ENCODE measurements at regions not wholly inside any gene's neighbourhood (a gene's known extent, or its start where the extent isn't known, plus 50 kb on each side); places are given as distances from the start of the nearest gene placed in this dataset.

DNA sequence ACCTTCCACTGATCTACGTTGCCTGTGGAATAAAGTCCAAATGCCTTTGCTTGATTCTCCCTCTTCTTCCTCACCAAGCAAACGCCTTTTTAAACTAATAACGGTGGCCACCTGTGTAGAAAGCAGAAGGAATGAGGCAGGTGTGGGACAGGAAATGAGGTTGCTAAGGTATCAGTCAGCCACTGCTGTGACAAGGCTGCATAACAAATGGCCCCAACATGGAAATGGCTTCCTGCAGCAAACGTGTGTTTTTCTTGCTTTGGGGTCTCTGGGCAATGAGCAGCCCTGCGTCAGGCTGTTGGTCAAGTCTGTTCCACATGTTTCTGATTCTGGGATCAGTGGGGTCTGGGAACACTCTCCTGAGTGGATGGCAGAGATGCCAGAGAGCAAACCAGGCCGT is 56.0 kb upstream of the EN2 start:
- no peaks in the 10 kb centered on the region for H3K36me3 ChIP-seq
- intact Hi-C loops (cut with DNase I) = no loop called here
- no peaks in the 10 kb centered on the region for H3K4me1 ChIP-seq (ENCODE audit: insufficient read depth)
- WGBS, 3 donors = 53 to 66% (median 58%) methylated on average over 6 of the region's 6 CpGs
- H3K27ac ChIP-seq = no peak overlapping the region
- no peak for DNase-seq
- H3K27me3 ChIP-seq = no peaks in the 10 kb centered on the region
- H3K9me3 ChIP-seq = no peaks in the 10 kb centered on the region
- H3K4me3 ChIP-seq = no peak overlapping the region
- TF ChIP-seq, protein P1, sequence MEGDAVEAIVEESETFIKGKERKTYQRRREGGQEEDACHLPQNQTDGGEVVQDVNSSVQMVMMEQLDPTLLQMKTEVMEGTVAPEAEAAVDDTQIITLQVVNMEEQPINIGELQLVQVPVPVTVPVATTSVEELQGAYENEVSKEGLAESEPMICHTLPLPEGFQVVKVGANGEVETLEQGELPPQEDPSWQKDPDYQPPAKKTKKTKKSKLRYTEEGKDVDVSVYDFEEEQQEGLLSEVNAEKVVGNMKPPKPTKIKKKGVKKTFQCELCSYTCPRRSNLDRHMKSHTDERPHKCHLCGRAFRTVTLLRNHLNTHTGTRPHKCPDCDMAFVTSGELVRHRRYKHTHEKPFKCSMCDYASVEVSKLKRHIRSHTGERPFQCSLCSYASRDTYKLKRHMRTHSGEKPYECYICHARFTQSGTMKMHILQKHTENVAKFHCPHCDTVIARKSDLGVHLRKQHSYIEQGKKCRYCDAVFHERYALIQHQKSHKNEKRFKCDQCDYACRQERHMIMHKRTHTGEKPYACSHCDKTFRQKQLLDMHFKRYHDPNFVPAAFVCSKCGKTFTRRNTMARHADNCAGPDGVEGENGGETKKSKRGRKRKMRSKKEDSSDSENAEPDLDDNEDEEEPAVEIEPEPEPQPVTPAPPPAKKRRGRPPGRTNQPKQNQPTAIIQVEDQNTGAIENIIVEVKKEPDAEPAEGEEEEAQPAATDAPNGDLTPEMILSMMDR (IDR thresholded peaks at IDR 0.05) = no peak
- TF ChIP-seq EP300 (IDR thresholded peaks at IDR 0.05) = no peak
- no peak for TF ChIP-seq POLR2A (IDR thresholded peaks at IDR 0.05)

DNA sequence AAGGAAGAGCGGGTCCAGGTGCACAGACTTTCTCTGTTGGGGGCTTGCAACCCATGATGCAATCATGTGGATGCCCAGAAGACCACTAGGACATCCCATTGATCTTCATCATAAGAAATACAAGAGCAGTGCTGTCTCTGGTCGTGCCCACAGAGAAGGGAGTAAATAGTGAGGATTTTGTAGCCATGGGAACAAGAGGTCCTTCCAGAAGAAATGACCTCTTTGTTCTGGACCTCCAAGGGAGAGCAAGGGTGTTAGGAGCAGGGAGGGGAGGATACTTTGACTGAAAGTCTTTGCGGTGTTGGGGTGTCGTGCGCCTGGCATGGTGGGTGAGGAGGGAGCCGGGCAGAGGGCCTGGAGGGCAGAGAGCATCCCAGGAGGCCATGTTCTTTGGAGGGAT is 55.0 kb upstream of the EN2 start:
- H3K9me3 ChIP-seq = no peaks in the 10 kb centered on the region
- H3K36me3 ChIP-seq = no peaks in the 10 kb centered on the region
- TF ChIP-seq EP300 (IDR thresholded peaks at IDR 0.05) (no peak), POLR2A (IDR thresholded peaks at IDR 0.05) (no peak)
- TF ChIP-seq, protein P1 (IDR thresholded peaks at IDR 0.05) = no peak
- no peaks in the 10 kb centered on the region for H3K27me3 ChIP-seq
- WGBS, 3 donors = 77 to 88% (median 85%) methylated on average over 6 of the region's 6 CpGs
- no peak overlapping the region for H3K27ac ChIP-seq
- no peak overlapping the region for H3K4me3 ChIP-seq
- H3K4me1 ChIP-seq (ENCODE audit: insufficient read depth) = no peaks in the 10 kb centered on the region
- intact Hi-C loops (cut with DNase I) = no loop called here
- DNase-seq = no peak

DNA sequence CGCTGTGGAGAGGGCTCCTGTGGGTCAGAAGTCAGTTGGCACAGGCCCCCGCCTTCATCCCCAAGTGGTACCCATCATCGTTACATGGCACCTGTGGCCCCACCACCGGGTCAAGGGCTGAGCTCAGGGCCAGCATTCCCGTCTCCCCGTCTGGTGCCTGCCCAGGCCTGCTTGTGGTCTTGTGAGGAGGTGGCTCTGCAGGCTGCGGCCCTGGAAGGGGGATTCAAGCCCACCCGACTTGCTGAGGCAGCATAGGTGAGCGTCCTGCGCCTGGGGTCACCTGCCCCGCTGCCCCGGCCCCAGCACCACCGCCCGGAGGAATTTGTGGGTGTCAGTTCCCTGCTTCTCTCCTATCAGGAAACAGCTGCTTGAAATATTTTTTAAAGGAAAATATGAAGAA is 53.0 kb upstream of the EN2 start:
- Histone ChIP-seq H3K27ac (no peak overlapping the region), H3K9me3 (no peaks in the 10 kb centered on the region), H3K4me1 (ENCODE audit: insufficient read depth) (no peaks in the 10 kb centered on the region), H3K27me3 (no peaks in the 10 kb centered on the region), H3K36me3 (no peaks in the 10 kb centered on the region), H3K4me3 (no peak overlapping the region)
- 48 to 57% (median 50%) methylated on average over 14 of the region's 14 CpGs for WGBS, 3 donors
- intact Hi-C loops (cut with DNase I) = no loop called here
- TF ChIP-seq, protein P1 (IDR thresholded peaks at IDR 0.05) = no peak
- DNase-seq = no peak

DNA sequence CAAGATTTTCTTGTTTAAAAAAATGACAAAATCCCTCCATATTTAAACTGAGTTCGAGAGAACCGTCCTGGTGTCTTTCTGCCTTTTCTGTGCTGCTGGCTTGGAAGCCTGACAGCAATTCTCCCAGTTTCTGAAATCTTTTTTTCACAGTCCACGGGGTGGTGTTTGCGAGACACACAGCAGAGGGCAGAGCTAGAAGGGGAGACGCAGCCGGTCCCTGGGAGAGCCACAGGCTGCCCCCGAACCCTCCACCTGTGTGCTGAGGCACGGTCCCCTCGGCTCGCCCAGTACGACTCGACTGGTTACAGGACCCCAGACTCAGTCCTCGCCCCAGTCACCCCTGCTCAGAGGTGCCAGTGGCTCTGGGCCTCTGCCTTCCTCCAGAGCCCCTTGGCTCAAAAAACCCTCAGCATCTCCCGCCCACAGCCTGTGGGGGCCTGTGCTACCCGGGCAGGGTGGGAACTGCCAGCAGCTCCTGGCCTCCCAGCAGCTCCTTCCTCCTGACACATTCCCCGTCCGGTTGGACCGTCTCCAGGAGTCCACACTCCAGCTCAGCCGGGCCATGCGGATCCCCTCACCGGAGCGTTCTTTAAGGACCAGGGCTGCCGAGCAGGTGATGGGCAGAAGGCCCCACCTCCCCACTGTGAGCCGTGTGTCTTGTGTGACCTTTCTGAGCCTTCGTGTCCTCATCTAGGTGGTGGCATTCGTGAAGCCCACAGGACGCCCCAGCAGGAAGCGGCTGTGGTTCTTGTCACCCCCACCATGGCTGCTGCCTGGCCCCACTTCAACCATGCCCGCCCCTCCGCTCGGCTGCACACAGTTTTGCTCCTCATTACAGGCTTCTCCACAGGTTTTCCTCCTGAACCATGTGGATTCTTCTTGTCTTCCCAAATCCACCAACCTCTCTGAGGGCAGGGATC is 52.3 kb upstream of the EN2 start:
- no peak overlapping the region for H3K27ac ChIP-seq
- intact Hi-C loops (cut with DNase I) = no loop called here
- no peaks in the 10 kb centered on the region for H3K9me3 ChIP-seq
- TF ChIP-seq POLR2A (IDR thresholded peaks at IDR 0.05) (no peak), EP300 (IDR thresholded peaks at IDR 0.05) (no peak)
- TF ChIP-seq, protein P1 (IDR thresholded peaks at IDR 0.05) = no peak
- H3K36me3 ChIP-seq = no peaks in the 10 kb centered on the region
- no peaks in the 10 kb centered on the region for H3K4me1 ChIP-seq (ENCODE audit: insufficient read depth)
- DNase-seq = no peak
- H3K27me3 ChIP-seq = no peaks in the 10 kb centered on the region
- WGBS, 3 donors = 29 to 37% (median 31%) methylated on average over 31 of the region's 31 CpGs
- no peak overlapping the region for H3K4me3 ChIP-seq
